SH-SY5Y (cell line): ENCODE measurements at regions not wholly inside any gene's neighbourhood (a gene's known extent, or its start where the extent isn't known, plus 50 kb on each side); places are given as distances from the start of the nearest gene placed in this dataset.

Experiments
- GATA2 ChIP-seq: IDR thresholded peaks from 2 replicates; pipeline ENCODE4 v1.6.1; 2011; ENCODE audit warnings: mild to moderate bottlenecking, low read depth, low read length
- GATA3 ChIP-seq: IDR thresholded peaks from 2 replicates; pipeline ENCODE4 v1.6.1; 2011; ENCODE audit warnings: low read depth, mild to moderate bottlenecking, low read length, moderate library complexity

GRCh38 chr2:133906926-133907325 is 338.7 kb upstream of the NCKAP5 start:
- TF ChIP-seq GATA2 (no peak), GATA3 (no peak)
